ENCODE measurements at regions not wholly inside any gene's neighbourhood (a gene's known extent, or its start where the extent isn't known, plus 50 kb on each side); places are given as distances from the start of the nearest gene placed in this dataset.

DNA sequence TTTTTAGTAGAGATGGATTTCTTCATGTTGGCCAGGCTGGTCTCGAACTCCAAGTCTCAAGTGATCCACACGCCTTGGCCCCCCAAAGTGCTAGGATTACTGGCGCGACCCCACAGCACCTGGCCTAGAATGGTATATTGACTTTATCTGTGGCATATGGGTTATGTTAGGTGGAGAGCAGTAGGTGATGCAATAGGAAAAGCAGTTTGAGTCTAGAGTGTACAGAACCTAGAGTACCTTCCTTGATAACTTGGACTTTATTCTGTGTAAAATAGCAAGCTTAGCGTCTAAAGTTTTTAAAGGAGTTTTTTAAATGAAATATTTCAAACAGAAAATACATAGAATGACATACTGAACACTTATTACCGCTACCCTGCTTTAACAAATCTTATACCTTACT lies 139.5 kb upstream of the XIST start:
- no peak for TF ChIP-seq CTCF (IDR thresholded peaks at IDR 0.05)
- no peak for TF ChIP-seq POLR2A (IDR thresholded peaks at IDR 0.05)
